IPS-NIHi7 (cell line): ENCODE measurements at regions not wholly inside any gene's neighbourhood (a gene's known extent, or its start where the extent isn't known, plus 50 kb on each side); places are given as distances from the start of the nearest gene placed in this dataset.

Experiments used
- DNase-seq: peaks from one replicate; pipeline ENCODE4 v3.0.0; 2012; ENCODE audit warnings: mixed read lengths; ENCODE audit errors: extremely low spot score

- no peak for DNase-seq
Measured at GRCh38 chr3:67882981-67883380, 228.6 kb upstream of the SUCLG2 start.

GRCh38 chr3:67876261-67876660 lies 221.8 kb upstream of the SUCLG2 start:
- no peak for DNase-seq

- DNase-seq, result no peak
Measured at GRCh38 chr3:67875858-67876257, 221.4 kb upstream of the SUCLG2 start.

GRCh38 chr3:67875338-67875737 lies 220.9 kb upstream of the SUCLG2 start:
- no peak for DNase-seq

GRCh38 chr3:67870477-67870876 lies 216.1 kb upstream of the SUCLG2 start:
- no peak for DNase-seq

- DNase-seq, result no peak
Measured at GRCh38 chr3:67866571-67866970, 212.2 kb upstream of the SUCLG2 start.

- DNase-seq, result no peak
Measured at GRCh38 chr3:67864587-67865183, 210.3 kb upstream of the SUCLG2 start.

- DNase-seq, result peak; percentile 64
Measured at GRCh38 chr3:67863869-67864268, 209.5 kb upstream of the SUCLG2 start.

- no peak for DNase-seq
Measured at GRCh38 chr3:67860429-67860828, 206.0 kb upstream of the SUCLG2 start.

- DNase-seq, result no peak
Measured at GRCh38 chr3:67858492-67858891, 204.1 kb upstream of the SUCLG2 start.

- no peak for DNase-seq
Measured at GRCh38 chr3:67856718-67857117, 202.3 kb upstream of the SUCLG2 start.

- no peak for DNase-seq
Measured at GRCh38 chr3:67854663-67855062, 200.3 kb upstream of the SUCLG2 start.

- DNase-seq, result no peak
Measured at GRCh38 chr3:67853520-67853919, 199.1 kb upstream of the SUCLG2 start.

GRCh38 chr3:67848299-67848698 lies 193.9 kb upstream of the SUCLG2 start:
- DNase-seq, result no peak

- no peak for DNase-seq
Measured at GRCh38 chr3:67846166-67846565, 191.8 kb upstream of the SUCLG2 start.

- DNase-seq, result no peak
Measured at GRCh38 chr3:67832817-67833216, 178.4 kb upstream of the SUCLG2 start.

- DNase-seq, result no peak
Measured at GRCh38 chr3:67831262-67831661, 176.8 kb upstream of the SUCLG2 start.

- no peak for DNase-seq
Measured at GRCh38 chr3:67828486-67829010, 174.1 kb upstream of the SUCLG2 start.

GRCh38 chr3:67821135-67821534 lies 166.7 kb upstream of the SUCLG2 start:
- DNase-seq, result no peak

- DNase-seq, result peak; percentile 58
Measured at GRCh38 chr3:67819447-67819846, 165.0 kb upstream of the SUCLG2 start.

GRCh38 chr3:67809370-67809935 lies 155.0 kb upstream of the SUCLG2 start:
- no peak for DNase-seq

- DNase-seq, result no peak
Measured at GRCh38 chr3:67808906-67809305, 154.5 kb upstream of the SUCLG2 start.

- no peak for DNase-seq
Measured at GRCh38 chr3:67804578-67804977, 150.2 kb upstream of the SUCLG2 start.

- no peak for DNase-seq
Measured at GRCh38 chr3:67804089-67804488, 149.7 kb upstream of the SUCLG2 start.
